ENCODE measurements at regions not wholly inside any gene's neighbourhood (a gene's known extent, or its start where the extent isn't known, plus 50 kb on each side); places are given as distances from the start of the nearest gene placed in this dataset.

DNA sequence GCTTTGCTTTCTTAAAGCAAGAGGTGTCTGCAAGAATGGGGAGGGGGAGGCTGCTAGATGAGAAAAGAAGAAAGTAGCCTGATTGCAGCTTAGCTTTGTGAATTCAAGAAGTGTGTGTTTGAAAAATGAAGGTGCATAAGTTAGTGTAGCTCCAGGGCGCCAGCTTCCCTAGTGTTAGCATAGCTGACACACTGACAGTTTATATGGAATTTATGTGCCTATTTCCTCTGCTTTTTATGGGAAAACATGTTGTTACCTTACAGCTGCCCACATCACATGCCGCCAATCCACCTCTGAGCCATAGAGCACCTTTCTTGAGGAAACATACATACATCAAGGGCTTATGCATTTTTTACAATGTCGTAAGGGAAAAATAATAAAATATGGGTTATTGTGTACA is 536.4 kb upstream of the PIK3C3 start:
- TF ChIP-seq, protein P1, sequence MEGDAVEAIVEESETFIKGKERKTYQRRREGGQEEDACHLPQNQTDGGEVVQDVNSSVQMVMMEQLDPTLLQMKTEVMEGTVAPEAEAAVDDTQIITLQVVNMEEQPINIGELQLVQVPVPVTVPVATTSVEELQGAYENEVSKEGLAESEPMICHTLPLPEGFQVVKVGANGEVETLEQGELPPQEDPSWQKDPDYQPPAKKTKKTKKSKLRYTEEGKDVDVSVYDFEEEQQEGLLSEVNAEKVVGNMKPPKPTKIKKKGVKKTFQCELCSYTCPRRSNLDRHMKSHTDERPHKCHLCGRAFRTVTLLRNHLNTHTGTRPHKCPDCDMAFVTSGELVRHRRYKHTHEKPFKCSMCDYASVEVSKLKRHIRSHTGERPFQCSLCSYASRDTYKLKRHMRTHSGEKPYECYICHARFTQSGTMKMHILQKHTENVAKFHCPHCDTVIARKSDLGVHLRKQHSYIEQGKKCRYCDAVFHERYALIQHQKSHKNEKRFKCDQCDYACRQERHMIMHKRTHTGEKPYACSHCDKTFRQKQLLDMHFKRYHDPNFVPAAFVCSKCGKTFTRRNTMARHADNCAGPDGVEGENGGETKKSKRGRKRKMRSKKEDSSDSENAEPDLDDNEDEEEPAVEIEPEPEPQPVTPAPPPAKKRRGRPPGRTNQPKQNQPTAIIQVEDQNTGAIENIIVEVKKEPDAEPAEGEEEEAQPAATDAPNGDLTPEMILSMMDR (conservative IDR thresholded peaks at IDR 0.05; ENCODE audit: control insufficient read depth, insufficient read depth, low read depth, low read length): no peak
- H3K4me3 ChIP-seq (ENCODE audit: control insufficient read depth, low read depth, low read length): no peak overlapping the region
- DNase-seq (ENCODE audit: low read depth): no peak

DNA sequence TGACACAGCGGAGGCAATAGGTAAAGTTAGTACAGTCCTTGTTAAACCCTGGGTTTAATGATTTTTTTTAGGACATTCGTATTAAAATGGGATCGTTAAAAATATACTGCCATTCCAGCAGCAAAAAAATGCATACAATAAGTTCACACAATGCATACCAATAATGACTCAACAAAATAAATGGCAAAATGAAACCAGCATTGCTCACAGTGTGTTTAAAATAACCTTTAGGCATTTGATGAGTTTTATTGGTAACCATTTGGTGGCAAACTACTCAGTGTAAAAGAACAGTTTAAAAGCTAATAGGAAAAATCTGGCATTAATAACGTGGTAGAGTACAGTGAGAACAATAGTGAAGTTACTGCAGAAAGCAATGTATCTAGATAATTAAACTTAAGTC is 539.0 kb upstream of the PIK3C3 start:
- no peak overlapping the region for H3K4me3 ChIP-seq (ENCODE audit: control insufficient read depth, low read depth, low read length)
- TF ChIP-seq, protein P1 (conservative IDR thresholded peaks at IDR 0.05; ENCODE audit: control insufficient read depth, insufficient read depth, low read depth, low read length): no peak
- no peak for DNase-seq (ENCODE audit: low read depth)

DNA sequence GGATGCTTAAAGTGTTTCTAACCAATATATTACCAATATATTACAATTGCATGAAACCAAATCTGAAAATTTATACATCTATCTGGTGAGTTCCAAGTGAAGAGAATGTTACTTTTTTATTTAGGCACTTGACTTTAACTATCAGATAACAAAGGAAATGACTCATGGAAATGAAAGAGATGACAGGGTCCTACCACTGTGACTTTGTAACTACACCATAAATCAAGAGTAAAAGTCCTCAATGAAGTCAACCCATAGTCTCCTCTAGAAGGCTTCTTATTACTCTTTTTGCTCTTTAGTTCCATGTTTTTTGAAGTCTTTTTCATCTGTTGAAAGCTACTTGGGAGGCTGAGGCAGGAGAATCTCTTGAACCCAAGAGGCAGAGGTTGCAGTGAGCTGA is 545.0 kb upstream of the PIK3C3 start:
- TF ChIP-seq, protein P1 (conservative IDR thresholded peaks at IDR 0.05; ENCODE audit: control insufficient read depth, insufficient read depth, low read depth, low read length): no peak
- no peak overlapping the region for H3K4me3 ChIP-seq (ENCODE audit: control insufficient read depth, low read depth, low read length)
- DNase-seq (ENCODE audit: low read depth): no peak

DNA sequence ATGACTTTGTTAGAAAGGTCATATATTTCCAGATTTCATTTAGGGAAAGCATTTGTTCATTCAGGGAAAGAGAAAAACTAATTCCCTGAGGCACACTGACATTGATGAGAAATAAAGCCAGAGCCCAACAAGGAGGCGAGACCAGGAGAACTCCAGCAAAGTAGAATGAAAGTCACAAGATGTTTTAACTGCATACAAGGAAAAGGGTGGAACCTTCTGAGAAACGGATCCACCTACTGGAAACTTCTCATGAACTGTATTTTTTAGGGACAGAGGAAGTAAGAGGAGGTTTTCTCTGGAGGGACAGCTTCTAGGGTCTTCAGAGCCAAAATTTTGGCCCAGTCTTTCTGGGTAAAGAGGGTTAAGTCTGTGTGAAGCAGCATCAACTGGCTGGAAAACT is 548.2 kb upstream of the PIK3C3 start:
- DNase-seq (ENCODE audit: low read depth): no peak
- TF ChIP-seq, protein P1 (conservative IDR thresholded peaks at IDR 0.05; ENCODE audit: control insufficient read depth, insufficient read depth, low read depth, low read length): no peak
- H3K4me3 ChIP-seq (ENCODE audit: control insufficient read depth, low read depth, low read length): no peak overlapping the region

DNA sequence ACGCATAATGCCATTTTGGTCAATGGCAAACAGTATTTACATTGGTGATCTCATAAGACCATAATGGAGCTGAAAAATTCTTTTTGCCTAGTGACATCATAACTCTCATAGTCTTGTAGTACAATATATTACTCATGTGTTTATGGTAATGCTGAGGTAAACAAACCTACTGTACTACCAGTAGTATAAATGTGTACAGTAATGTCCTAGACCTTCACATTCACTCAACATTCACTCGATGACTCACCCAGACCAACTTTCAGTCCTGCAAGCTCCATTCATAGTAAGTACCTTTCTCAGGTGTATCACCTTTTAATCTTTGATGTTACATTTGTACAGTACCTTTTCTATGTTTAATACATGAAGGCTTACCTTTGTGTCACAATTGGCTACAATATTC is 558.2 kb upstream of the PIK3C3 start:
- no peak overlapping the region for H3K4me3 ChIP-seq (ENCODE audit: control insufficient read depth, low read depth, low read length)
- TF ChIP-seq, protein P1 (conservative IDR thresholded peaks at IDR 0.05; ENCODE audit: control insufficient read depth, insufficient read depth, low read depth, low read length): no peak
- no peak for DNase-seq (ENCODE audit: low read depth)

DNA sequence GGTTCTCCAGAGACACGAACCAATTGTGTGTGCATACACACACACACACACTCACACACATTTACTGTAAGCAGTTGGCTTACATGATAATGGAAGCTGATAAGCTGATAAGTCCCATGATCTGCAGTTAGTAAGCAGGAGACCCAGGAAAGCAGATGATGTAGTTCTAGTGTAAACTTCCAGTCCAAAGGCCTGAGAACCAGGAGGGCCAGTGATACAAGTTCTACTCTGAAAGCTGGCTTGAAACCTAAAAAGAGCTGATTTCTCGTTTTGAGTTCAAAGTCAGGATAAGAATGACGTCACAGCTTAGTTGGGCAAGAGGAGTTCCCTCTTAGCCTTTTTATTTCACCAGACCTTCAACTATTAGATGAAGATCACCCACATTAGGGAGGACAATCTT is 558.8 kb upstream of the PIK3C3 start:
- TF ChIP-seq, protein P1 (conservative IDR thresholded peaks at IDR 0.05; ENCODE audit: control insufficient read depth, insufficient read depth, low read depth, low read length): no peak
- H3K4me3 ChIP-seq (ENCODE audit: control insufficient read depth, low read depth, low read length): no peak overlapping the region
- no peak for DNase-seq (ENCODE audit: low read depth)

DNA sequence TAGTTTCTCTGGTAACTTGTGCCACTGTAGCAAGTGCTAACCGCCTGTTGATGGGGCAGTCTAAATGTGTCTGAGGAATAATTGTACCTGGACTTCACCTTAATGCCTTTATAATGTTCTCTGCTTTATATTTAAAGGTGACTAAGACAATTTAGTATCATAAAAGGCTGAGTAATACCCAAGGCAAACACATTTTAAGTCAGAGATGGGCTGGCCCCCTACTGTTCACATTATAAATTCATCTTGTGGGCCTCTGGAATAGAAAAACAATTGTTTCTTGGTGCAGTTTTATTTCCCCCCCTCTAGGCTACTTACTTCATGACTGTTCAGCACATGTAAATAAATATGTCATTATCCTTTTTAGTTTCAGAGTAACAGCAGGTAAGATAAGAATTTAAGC is 559.3 kb upstream of the PIK3C3 start:
- no peak for DNase-seq (ENCODE audit: low read depth)
- TF ChIP-seq, protein P1 (conservative IDR thresholded peaks at IDR 0.05; ENCODE audit: control insufficient read depth, insufficient read depth, low read depth, low read length): no peak
- H3K4me3 ChIP-seq (ENCODE audit: control insufficient read depth, low read depth, low read length): no peak overlapping the region

Data from fibroblast of mammary gland (primary cell).